RWPE2 (cell line): ENCODE measurements at regions not wholly inside any gene's neighbourhood (a gene's known extent, or its start where the extent isn't known, plus 50 kb on each side); places are given as distances from the start of the nearest gene placed in this dataset.

Source experiments
- ATAC-seq: fragments of 200-7000 bp; cut with Tn5 transposase; 3 replicates; pipeline ENCODE4 v1.9.1; 2021; ENCODE audit warnings: low read depth
- DNase-seq: peaks from one replicate; pipeline ENCODE4 v3.0.0-alpha.2; 2020; ENCODE audit warnings: low spot score
- H3K27ac ChIP-seq: fragments of 450-650 bp; 2 replicates; pipeline ENCODE4 v1.5.1; 2017; ENCODE audit warnings: mild to moderate bottlenecking; ENCODE audit not compliant: poor library complexity, severe bottlenecking
- H3K27me3 ChIP-seq: fragments of 250-450 bp; sonication (Bioruptor Pico); 2 replicates; pipeline ENCODE4 v1.5.1; 2021; ENCODE audit warnings: mild to moderate bottlenecking, moderate library complexity; ENCODE audit not compliant: insufficient read depth, poor library complexity, severe bottlenecking
- H3K36me3 ChIP-seq: fragments of 250-450 bp; sonication (Bioruptor Pico); 2 replicates; pipeline ENCODE4 v1.5.1; 2020; ENCODE audit warnings: low read depth, mild to moderate bottlenecking, moderate library complexity
- H3K4me1 ChIP-seq: fragments of 250-450 bp; sonication (Bioruptor Pico); 2 replicates; pipeline ENCODE4 v1.5.1; 2021; ENCODE audit warnings: mild to moderate bottlenecking, moderate library complexity; ENCODE audit not compliant: insufficient read depth, poor library complexity, severe bottlenecking
- H3K4me3 ChIP-seq: fragments of 250-450 bp; sonication (Bioruptor Pico); 2 replicates; pipeline ENCODE4 v1.5.1; 2021; ENCODE audit warnings: mild to moderate bottlenecking, moderate library complexity; ENCODE audit not compliant: severe bottlenecking
- H3K9me3 ChIP-seq: fragments of 250-450 bp; sonication (Bioruptor Pico); 2 replicates; pipeline ENCODE4 v1.5.1; 2021; ENCODE audit warnings: mild to moderate bottlenecking, moderate library complexity; ENCODE audit not compliant: severe bottlenecking
- CTCF ChIP-seq: fragments of 450-650 bp; IDR thresholded peaks from one replicate; pipeline ENCODE4 v1.5.1; 2017; ENCODE audit warnings: mild to moderate bottlenecking, moderate library complexity; ENCODE audit not compliant: poor library complexity, severe bottlenecking

DNA sequence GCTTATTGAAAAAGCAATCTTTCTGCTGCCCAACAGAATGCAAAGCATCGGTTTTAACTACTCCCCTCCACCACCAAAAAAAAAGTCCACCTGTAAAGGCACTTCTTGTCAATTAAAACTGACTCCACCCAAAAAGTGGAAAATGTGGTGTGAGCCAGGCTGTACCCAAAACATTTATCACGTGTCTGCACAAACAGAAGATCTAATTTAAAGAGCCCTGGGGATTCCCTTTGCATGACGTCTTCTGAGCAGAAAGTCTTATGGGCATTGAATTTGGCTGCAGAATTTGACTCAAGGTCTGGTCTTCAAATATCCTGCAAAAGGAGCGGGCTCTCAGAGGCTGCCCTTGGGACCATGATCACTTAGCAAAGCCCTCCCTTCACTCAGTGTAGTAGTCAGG is 358.3 kb upstream of the KLHL29 start:
- Histone ChIP-seq H3K36me3 (no peaks in the 10 kb centered on the region), H3K4me3 (no peak overlapping the region), H3K9me3 (no peaks in the 10 kb centered on the region), H3K4me1 (no peaks in the 10 kb centered on the region), H3K27ac (no peak overlapping the region), H3K27me3 (no peaks in the 10 kb centered on the region)
- no peak for ATAC-seq
- TF ChIP-seq CTCF, result no peak
- DNase-seq, result no peak

DNA sequence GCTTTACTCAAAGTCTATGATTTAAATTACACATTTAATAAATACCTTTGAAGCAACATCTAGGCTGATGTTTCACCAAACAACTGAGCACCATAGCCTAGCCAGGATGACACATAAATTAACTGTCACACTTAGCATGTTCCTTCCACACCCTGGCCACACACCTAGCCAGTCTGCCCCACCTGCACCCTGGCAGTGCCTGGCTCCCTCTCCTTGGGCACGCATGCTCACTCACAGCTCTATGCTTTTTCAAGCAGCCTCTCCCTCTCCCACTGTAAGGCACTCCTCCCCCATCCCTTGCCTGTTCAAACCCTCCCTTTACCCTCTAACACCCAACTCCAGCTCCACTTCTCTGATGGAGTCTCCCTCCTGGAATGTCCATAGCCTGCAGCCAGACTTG is 357.6 kb upstream of the KLHL29 start:
- no peak for DNase-seq
- ATAC-seq, result no peak

GRCh38 chr2:23028106-23028505 is 356.9 kb upstream of the KLHL29 start:
- Histone ChIP-seq H3K9me3 (no peaks in the 10 kb centered on the region), H3K27me3 (no peaks in the 10 kb centered on the region), H3K4me3 (no peak overlapping the region), H3K4me1 (no peaks in the 10 kb centered on the region), H3K27ac (no peak overlapping the region), H3K36me3 (no peaks in the 10 kb centered on the region)
- ATAC-seq, result no peak
- no peak for TF ChIP-seq CTCF
- no peak for DNase-seq

More for the DNA sequence above, 357.6 kb upstream of the KLHL29 start:
- Histone ChIP-seq H3K9me3 (no peaks in the 10 kb centered on the region), H3K4me3 (no peak overlapping the region), H3K27me3 (no peaks in the 10 kb centered on the region), H3K4me1 (no peaks in the 10 kb centered on the region), H3K27ac (no peak overlapping the region), H3K36me3 (no peaks in the 10 kb centered on the region)
- no peak for TF ChIP-seq CTCF

- no peak for ATAC-seq
- H3K9me3 ChIP-seq, result no peaks in the 10 kb centered on the region
- no peak for DNase-seq
- no peaks in the 10 kb centered on the region for H3K27me3 ChIP-seq
- H3K27ac ChIP-seq, result no peak overlapping the region
- no peaks in the 10 kb centered on the region for H3K36me3 ChIP-seq
- no peak for TF ChIP-seq CTCF
- no peaks in the 10 kb centered on the region for H3K4me1 ChIP-seq
- H3K4me3 ChIP-seq, result no peak overlapping the region
Observed at GRCh38 chr2:23029111-23029510, 355.9 kb upstream of the KLHL29 start.

- Histone ChIP-seq H3K36me3 (no peaks in the 10 kb centered on the region), H3K4me1 (no peaks in the 10 kb centered on the region), H3K27me3 (no peaks in the 10 kb centered on the region), H3K4me3 (no peak overlapping the region), H3K27ac (no peak overlapping the region), H3K9me3 (no peaks in the 10 kb centered on the region)
- TF ChIP-seq CTCF, result no peak
- ATAC-seq, result no peak
- DNase-seq, result no peak
Observed at GRCh38 chr2:23029951-23030350, 355.0 kb upstream of the KLHL29 start.
